ENCODE measurements at regions not wholly inside any gene's neighbourhood (a gene's known extent, or its start where the extent isn't known, plus 50 kb on each side); places are given as distances from the start of the nearest gene placed in this dataset.
A peak's percentile ranks its signal among the peaks of the same experiment; 100 is the strongest.
"Not testable (repeated sequence)": the region's sequence is repeated elsewhere in the genome, so short reads cannot be mapped to it uniquely, and the experiment has no call there.

DNA sequence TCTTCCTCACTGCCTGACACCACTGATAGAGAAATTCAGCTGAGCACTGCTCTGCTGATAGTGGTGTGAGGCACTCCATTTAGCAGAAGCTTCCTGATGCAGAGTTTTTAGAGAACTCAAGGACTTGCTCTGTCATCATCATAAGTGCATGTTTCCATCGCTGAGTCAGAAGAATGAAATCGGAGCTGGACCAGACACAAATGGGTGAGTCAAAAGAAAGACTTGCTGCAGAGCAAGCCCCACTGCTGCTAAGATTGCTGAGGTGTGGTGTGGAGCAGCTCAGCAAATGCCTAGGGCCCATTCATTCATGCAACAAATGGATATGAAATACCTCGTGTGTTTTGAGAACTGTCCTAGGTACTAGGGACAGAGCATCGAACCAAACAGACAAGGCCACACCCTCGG, 410.2 kb upstream of the SLC30A5 start:
- H3K4me3 ChIP-seq (replicated peaks; ENCODE audit: low read depth, low read length), result no peak overlapping the region
- DNase-seq (ENCODE audit: extremely low read depth, low read depth), result peak; percentile 90
- TF ChIP-seq, protein P1, sequence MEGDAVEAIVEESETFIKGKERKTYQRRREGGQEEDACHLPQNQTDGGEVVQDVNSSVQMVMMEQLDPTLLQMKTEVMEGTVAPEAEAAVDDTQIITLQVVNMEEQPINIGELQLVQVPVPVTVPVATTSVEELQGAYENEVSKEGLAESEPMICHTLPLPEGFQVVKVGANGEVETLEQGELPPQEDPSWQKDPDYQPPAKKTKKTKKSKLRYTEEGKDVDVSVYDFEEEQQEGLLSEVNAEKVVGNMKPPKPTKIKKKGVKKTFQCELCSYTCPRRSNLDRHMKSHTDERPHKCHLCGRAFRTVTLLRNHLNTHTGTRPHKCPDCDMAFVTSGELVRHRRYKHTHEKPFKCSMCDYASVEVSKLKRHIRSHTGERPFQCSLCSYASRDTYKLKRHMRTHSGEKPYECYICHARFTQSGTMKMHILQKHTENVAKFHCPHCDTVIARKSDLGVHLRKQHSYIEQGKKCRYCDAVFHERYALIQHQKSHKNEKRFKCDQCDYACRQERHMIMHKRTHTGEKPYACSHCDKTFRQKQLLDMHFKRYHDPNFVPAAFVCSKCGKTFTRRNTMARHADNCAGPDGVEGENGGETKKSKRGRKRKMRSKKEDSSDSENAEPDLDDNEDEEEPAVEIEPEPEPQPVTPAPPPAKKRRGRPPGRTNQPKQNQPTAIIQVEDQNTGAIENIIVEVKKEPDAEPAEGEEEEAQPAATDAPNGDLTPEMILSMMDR (IDR thresholded peaks at IDR 0.05; ENCODE audit: low read depth, low read length, missing control alignments), result no peak

DNA sequence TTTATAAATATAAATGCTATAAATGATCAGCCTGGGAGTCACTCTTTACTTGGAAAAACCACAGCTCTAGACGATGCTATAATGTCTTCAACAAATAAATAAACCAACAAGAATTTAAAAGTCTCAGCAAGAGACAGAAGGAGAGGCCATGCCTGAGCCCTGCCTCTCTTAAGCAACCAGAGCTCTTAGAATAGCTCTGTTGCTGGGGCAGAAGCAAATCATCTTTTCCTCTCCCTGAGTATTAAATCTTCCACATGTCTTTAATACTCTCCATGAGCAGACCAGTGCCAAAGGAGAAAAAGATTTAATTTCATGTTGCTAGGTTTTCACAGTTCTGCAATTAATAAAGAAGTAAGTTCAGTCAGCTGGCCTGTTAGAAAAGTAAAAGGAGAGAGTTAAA, 408.0 kb upstream of the SLC30A5 start:
- DNase-seq (ENCODE audit: extremely low read depth, low read depth), result no peak
- TF ChIP-seq, protein P1 (IDR thresholded peaks at IDR 0.05; ENCODE audit: low read depth, low read length, missing control alignments), result no peak
- no peak overlapping the region for H3K4me3 ChIP-seq (replicated peaks; ENCODE audit: low read depth, low read length)

DNA sequence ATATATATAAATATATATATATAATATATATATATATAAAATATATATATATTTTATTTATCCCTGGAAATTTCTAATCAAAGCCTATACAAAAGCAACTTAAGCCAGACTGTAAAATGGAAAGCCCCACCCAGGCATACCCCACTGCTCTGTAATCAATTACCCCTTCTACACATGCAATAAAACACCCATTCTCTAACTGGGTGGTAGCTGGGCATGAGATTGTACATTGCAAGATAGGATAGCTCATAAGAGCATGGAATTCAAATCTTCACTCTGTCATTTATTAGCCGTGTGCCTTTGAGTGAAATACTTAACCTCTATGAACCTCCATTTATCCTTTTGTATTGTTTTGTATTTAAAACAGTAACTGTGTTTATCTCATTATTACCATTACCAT, 405.3 kb upstream of the SLC30A5 start:
- DNase-seq (ENCODE audit: extremely low read depth, low read depth), result no peak
- no peak overlapping the region for H3K4me3 ChIP-seq (replicated peaks; ENCODE audit: low read depth, low read length)
- TF ChIP-seq, protein P1 (IDR thresholded peaks at IDR 0.05; ENCODE audit: low read depth, low read length, missing control alignments), result no peak

DNA sequence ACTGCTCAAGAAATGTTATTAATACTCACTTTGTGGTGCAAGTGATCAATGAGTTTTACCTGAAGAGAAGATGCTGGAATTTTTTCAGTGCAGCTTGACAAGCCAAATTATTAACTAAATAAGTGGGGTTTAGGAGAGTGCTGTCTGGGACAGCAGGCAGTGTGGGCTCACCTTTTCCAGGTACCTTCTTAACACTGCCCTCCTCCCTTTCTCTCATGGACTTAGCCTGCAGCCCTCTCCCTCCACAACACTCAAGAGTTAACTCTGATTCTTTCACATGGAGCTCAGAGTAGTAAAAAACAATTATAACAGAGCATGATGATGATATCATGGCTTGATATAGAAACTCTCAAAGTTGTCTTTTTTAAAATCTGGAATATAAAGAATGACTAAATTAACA, 404.8 kb upstream of the SLC30A5 start:
- no peak for DNase-seq (ENCODE audit: extremely low read depth, low read depth)
- H3K4me3 ChIP-seq (replicated peaks; ENCODE audit: low read depth, low read length), result no peak overlapping the region
- TF ChIP-seq, protein P1 (IDR thresholded peaks at IDR 0.05; ENCODE audit: low read depth, low read length, missing control alignments), result no peak

DNA sequence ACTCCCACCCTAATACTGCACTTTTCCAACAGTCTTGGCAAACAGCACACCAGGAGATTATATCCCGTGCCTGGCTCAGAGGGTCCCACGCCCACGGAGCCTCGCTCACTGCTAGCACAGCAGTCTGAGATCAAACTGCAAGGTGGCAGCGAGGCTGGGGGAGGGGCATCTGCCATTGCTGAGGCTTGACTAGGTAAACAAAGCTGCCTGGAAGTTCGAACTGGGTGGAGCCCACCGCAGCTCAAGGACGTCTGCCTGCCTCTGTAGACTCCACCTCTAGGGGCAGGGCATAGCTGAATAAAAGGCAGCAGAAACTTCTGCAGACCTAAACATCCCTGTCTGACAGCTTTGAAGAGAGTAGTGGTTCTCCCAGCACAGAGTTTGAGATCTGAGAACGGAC, 401.9 kb upstream of the SLC30A5 start:
- H3K4me3 ChIP-seq (replicated peaks; ENCODE audit: low read depth, low read length); DNase-seq (ENCODE audit: extremely low read depth, low read depth): not testable (repeated sequence)

DNA sequence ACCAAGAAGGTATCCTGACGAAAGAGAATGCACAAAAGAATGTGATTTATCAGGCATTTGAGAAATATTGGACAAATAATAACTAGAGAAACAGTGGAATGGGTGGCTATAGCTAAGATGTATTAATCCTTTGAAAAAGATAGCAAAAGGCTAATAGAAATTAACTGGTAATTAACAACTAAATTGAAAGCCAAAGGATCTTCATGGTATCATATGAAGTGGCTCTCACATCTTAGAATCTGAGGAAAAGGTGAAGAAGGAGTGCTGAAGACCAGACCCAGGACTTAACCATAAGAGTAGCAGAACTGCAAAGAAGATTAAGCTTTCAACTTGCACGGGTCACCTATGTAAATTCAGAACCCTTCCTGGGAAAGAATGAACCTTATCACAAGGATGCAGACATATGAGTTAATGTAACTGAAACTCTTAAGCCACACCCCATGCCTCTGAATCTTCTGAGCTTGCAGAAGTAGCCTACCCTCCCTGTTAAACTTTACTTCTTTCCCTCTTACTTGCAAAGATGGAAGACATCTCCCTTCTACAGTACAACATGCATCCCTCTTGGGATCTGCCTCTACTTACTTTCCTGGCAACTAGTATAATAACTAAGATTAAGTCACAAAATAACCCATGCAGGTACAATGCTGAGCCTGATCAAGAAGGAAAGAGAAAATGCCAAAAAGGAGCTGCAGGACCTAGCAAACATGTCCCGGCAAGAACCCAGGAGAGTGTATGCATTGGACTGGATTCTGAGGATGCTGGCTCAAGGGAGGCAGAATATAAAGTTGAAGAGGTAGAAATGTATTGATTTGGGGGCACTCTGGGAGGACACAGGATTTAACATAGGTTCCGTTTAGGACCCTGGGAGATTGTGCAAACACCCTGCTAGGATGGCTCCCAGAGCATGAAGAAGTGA, 395.5 kb upstream of the SLC30A5 start:
- TF ChIP-seq, protein P1 (IDR thresholded peaks at IDR 0.05; ENCODE audit: low read depth, low read length, missing control alignments), result no peak
- DNase-seq (ENCODE audit: extremely low read depth, low read depth), result no peak
- no peak overlapping the region for H3K4me3 ChIP-seq (replicated peaks; ENCODE audit: low read depth, low read length)

DNA sequence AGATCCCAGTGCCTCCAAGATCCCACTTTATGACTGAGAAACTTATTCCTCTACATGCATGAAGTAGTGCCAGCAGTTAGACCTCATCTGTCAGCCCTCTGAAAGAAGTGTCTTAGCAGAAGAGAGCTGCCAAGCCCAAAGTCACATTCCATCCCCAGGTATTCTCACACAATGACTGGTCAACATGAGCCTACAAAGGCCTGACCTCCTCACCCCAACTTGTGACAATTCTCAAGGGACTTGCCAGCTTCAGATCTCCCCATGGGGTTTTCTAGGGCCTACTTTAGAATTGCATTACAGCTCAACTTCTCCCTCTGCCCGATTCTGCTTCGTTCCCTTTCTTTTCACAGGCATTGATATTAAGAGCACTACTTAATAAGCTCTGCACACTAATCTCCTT, 393.8 kb upstream of the SLC30A5 start:
- H3K4me3 ChIP-seq (replicated peaks; ENCODE audit: low read depth, low read length), result no peak overlapping the region
- TF ChIP-seq, protein P1 (IDR thresholded peaks at IDR 0.05; ENCODE audit: low read depth, low read length, missing control alignments), result no peak
- DNase-seq (ENCODE audit: extremely low read depth, low read depth), result no peak

Data from HFF-Myc (cell line).